ENCODE measurements at regions not wholly inside any gene's neighbourhood (a gene's known extent, or its start where the extent isn't known, plus 50 kb on each side); places are given as distances from the start of the nearest gene placed in this dataset.

- intact Hi-C loops (cut with micrococcal nuclease; ENCODE audit: unreplicated experiment), result no loop called here
- in situ Hi-C loops (cut with MboI), result no loop called here
- Histone ChIP-seq H3K27ac (ENCODE audit: control insufficient read depth, insufficient read depth) (no peak overlapping the region), H3K4me3 (no peak overlapping the region), H3K9ac (ENCODE audit: control insufficient read depth, insufficient read depth, low read length) (no peak overlapping the region), H2AFZ (ENCODE audit: control insufficient read depth, low read depth, low read length) (no peak overlapping the region), H3K9me3 (replicated peaks; ENCODE audit: control insufficient read depth, insufficient read depth, low read length) (no peaks in the 10 kb centered on the region), H3K36me3 (ENCODE audit: control insufficient read depth in 2 of 2, insufficient read depth in 2 of 2, low read length in 1 of 2) (no peaks in the 10 kb centered on the region), H3K79me2 (ENCODE audit: control insufficient read depth, insufficient read depth, low read length) (no peaks in the 10 kb centered on the region), H3K4me1 (ENCODE audit: control insufficient read depth, insufficient read depth, low read length) (no peaks in the 10 kb centered on the region), H3K4me2 (ENCODE audit: control insufficient read depth, insufficient read depth) (no peak overlapping the region), H4K20me1 (ENCODE audit: control insufficient read depth, insufficient read depth) (no peaks in the 10 kb centered on the region), H3K27me3 (replicated peaks in 1 of 2; ENCODE audit: control insufficient read depth in 2 of 2, insufficient read depth in 2 of 2, low read length in 1 of 2) (no peaks in the 10 kb centered on the region)
- no peak for ATAC-seq
- no peak for TF ChIP-seq KDM1A (IDR thresholded peaks at IDR 0.05; ENCODE audit: borderline replicate concordance)
- no peak for TF ChIP-seq ZNF622 (IDR thresholded peaks at IDR 0.05)
- no peak for TF ChIP-seq BRCA1 (IDR thresholded peaks at IDR 0.05; ENCODE audit: low read depth, low read length)
- no peak for TF ChIP-seq HDAC2 (IDR thresholded peaks at IDR 0.05)
- TF ChIP-seq POLR2AphosphoS5 (IDR thresholded peaks at IDR 0.05; ENCODE audit: low read length), result no peak
- TF ChIP-seq DPF2 (IDR thresholded peaks at IDR 0.05), result no peak
- TF ChIP-seq NFYB (IDR thresholded peaks at IDR 0.05; ENCODE audit: insufficient read depth, low read depth, low read length), result no peak
- no peak for TF ChIP-seq ZBTB11 (CRISPR knock-in tag; IDR thresholded peaks at IDR 0.05)
- no TSS peak for BruUV-seq (replicated peaks)
- ChIA-PET CTCF (interaction anchor here (1.0 kb wide), 1 partner anchor 12 kb away, joined by 4 read pairs; no protein-coding TSS in a partner anchor), SMC1A (ENCODE audit: uncharacterized antibody, unreplicated experiment) (interaction anchor here (1.0 kb wide), 1 partner anchor 42 kb away, joined by 4 read pairs; no protein-coding TSS in a partner anchor), POLR2A (no interaction called here), RAD21 (ENCODE audit: unreplicated experiment) (no interaction called here)
- no peak for FAIRE-seq
- no peak for DNase-seq (ENCODE audit: low read depth, low spot score)
- 0% methylated on average over 1 of the region's 1 CpG for WGBS (ENCODE audit: insufficient coverage, insufficient replicate concordance, low lambda C conversion rate, missing lambda C conversion rate)
These were observed 125.9 kb downstream of the CCER1 start for GRCh38 chr12:90829044-90829443.

All from GM12878 (cell line).